GM12878 (cell line): ENCODE measurements at regions not wholly inside any gene's neighbourhood (a gene's known extent, or its start where the extent isn't known, plus 50 kb on each side); places are given as distances from the start of the nearest gene placed in this dataset.

ENCODE experiments used
- E2F8 ChIP-seq: fragments of 450-650 bp; IDR thresholded peaks from 2 replicates; pipeline ENCODE4 v1.6.1; 2018; ENCODE audit warnings: mild to moderate bottlenecking, low read depth, moderate library complexity; ENCODE audit not compliant: partially characterized antibody
- HDGF ChIP-seq: fragments of 450-650 bp; IDR thresholded peaks from 2 replicates; pipeline ENCODE4 v1.6.1; 2016; ENCODE audit warnings: antibody characterized with exemption
- HSF1 ChIP-seq: fragments of 150-350 bp; IDR thresholded peaks from 2 replicates; pipeline ENCODE4 v1.6.1; 2014; ENCODE audit warnings: mild to moderate bottlenecking, low read depth, low read length
- IRF4 ChIP-seq: IDR thresholded peaks from 2 replicates; pipeline ENCODE4 v1.6.1; 2011; ENCODE audit warnings: low read depth, low read length
- NBN ChIP-seq: fragments of 450-650 bp; IDR thresholded peaks from 2 replicates; pipeline ENCODE4 v1.6.1; 2016
- ZBTB40 ChIP-seq: fragments of 450-650 bp; IDR thresholded peaks from 2 replicates; pipeline ENCODE4 v1.6.1; 2016; ENCODE audit warnings: mild to moderate bottlenecking, moderate library complexity, borderline replicate concordance
- ZNF687 ChIP-seq: fragments of 450-650 bp; IDR thresholded peaks from 2 replicates; pipeline ENCODE4 v1.6.1; 2017; ENCODE audit warnings: mild to moderate bottlenecking, moderate library complexity

- no peak for TF ChIP-seq ZNF687
- no peak for TF ChIP-seq NBN
- TF ChIP-seq HDGF = no peak
- no peak for TF ChIP-seq ZBTB40
- TF ChIP-seq IRF4 = no peak
- TF ChIP-seq E2F8 = no peak
- TF ChIP-seq HSF1 = no peak
These were observed 128.9 kb upstream of the SOX5 start (continued) for GRCh38 chr12:24078318-24078765.
